Neural cell (in vitro differentiated cells): ENCODE measurements at regions not wholly inside any gene's neighbourhood (a gene's known extent, or its start where the extent isn't known, plus 50 kb on each side); places are given as distances from the start of the nearest gene placed in this dataset.

Experiments
- H2AFZ ChIP-seq: fragments of 200-600, 300-800 bp; sonication (generic), shearing (Covaris generic); 2 replicates; pipeline ENCODE4 v1.6.0; 2014; ENCODE audit warnings: low read depth, mild to moderate bottlenecking, antibody characterized with exemption, low read length, moderate library complexity
- H3F3A ChIP-seq: fragments of 200-600 bp; shearing (Covaris generic); 2 replicates; pipeline ENCODE4 v1.6.1; 2016; ENCODE audit warnings: mild to moderate bottlenecking, moderate library complexity, mixed read lengths, antibody characterized with exemption, low read length; ENCODE audit not compliant: insufficient read depth, poor library complexity, severe bottlenecking
- H3K27ac ChIP-seq: fragments of 200-600, 300-800 bp; sonication (generic), shearing (Covaris generic); 2 replicates; pipeline ENCODE4 v1.5.1; 2014; ENCODE audit warnings: mild to moderate bottlenecking, low read length, moderate library complexity
- H3K27me3 ChIP-seq: fragments of 300-800, 200-600 bp; sonication (generic), shearing (Covaris generic); 2 replicates; pipeline ENCODE4 v1.6.0; 2014; ENCODE audit warnings: mild to moderate bottlenecking, low read depth, low read length, moderate library complexity; ENCODE audit not compliant: insufficient read depth
- H3K36me3 ChIP-seq: fragments of 300-800, 200-600 bp; sonication (generic), shearing (Covaris generic); 2 replicates; pipeline ENCODE4 v1.5.1; 2014; ENCODE audit warnings: mild to moderate bottlenecking, antibody characterized with exemption, low read length, moderate library complexity; ENCODE audit not compliant: insufficient read depth
- H3K4me2 ChIP-seq: fragments of 300-800, 200-600 bp; sonication (generic), shearing (Covaris generic); 2 replicates; pipeline ENCODE4 v1.6.0; 2014; ENCODE audit warnings: mild to moderate bottlenecking, low read length
- H3K4me3 ChIP-seq: fragments of 300-800, 200-600 bp; sonication (generic), shearing (Covaris generic); 2 replicates; pipeline ENCODE4 v1.5.1; 2014; ENCODE audit warnings: mild to moderate bottlenecking, low read length, moderate library complexity
- H3K79me2 ChIP-seq: fragments of 200-600 bp; shearing (Covaris generic); replicated peaks from 2 replicates; pipeline ENCODE4 v1.6.0; 2014; ENCODE audit warnings: mild to moderate bottlenecking, low read length, moderate library complexity; ENCODE audit not compliant: insufficient read depth
- H3K9ac ChIP-seq: fragments of 300-800, 200-600 bp; sonication (generic), shearing (Covaris generic); 2 replicates; pipeline ENCODE4 v1.6.1; 2016; ENCODE audit warnings: mild to moderate bottlenecking, low read length, mixed read lengths
- H3K9me2 ChIP-seq: fragments of 200-600 bp; shearing (Covaris generic); 2 replicates; pipeline ENCODE4 v1.6.1; 2016; ENCODE audit warnings: mild to moderate bottlenecking, low read length, mixed read lengths; ENCODE audit not compliant: insufficient read depth
- H3K9me3 ChIP-seq: fragments of 200-600, 300-800 bp; sonication (generic), shearing (Covaris generic); 2 replicates; pipeline ENCODE4 v1.6.1; 2016; ENCODE audit warnings: mild to moderate bottlenecking, mixed run types, low read length, moderate library complexity, mixed read lengths
- H4K20me1 ChIP-seq: fragments of 200-600 bp; shearing (Covaris generic); 2 replicates; pipeline ENCODE4 v1.6.1; 2016; ENCODE audit warnings: mild to moderate bottlenecking, mixed run types; ENCODE audit not compliant: insufficient read depth
- EP300 ChIP-seq: fragments of 450-650 bp; conservative IDR thresholded peaks from 2 replicates; pipeline ENCODE4 v1.6.1; 2014; ENCODE audit warnings: antibody characterized with exemption, mild to moderate bottlenecking, moderate library complexity; ENCODE audit not compliant: poor library complexity, severe bottlenecking
- EZH2 ChIP-seq: fragments of 200-600, 300-800 bp; shearing (Covaris generic), sonication (generic); IDR thresholded peaks from 2 replicates; pipeline ENCODE4 v1.6.1; 2014; ENCODE audit warnings: antibody characterized with exemption, low read length, borderline replicate concordance, mild to moderate bottlenecking; ENCODE audit not compliant: insufficient read depth, poor library complexity, severe bottlenecking
- MXI1 ChIP-seq: fragments of 450-650 bp; conservative IDR thresholded peaks from 2 replicates; pipeline ENCODE4 v1.6.1; 2014; ENCODE audit warnings: antibody characterized with exemption, mild to moderate bottlenecking; ENCODE audit not compliant: poor library complexity, severe bottlenecking
- POLR2AphosphoS5 ChIP-seq: IDR thresholded peaks from 2 replicates; pipeline ENCODE4 v1.6.1; 2012
- RAD21 ChIP-seq: fragments of 450-650 bp; conservative IDR thresholded peaks from 2 replicates; pipeline ENCODE4 v1.6.1; 2014; ENCODE audit warnings: antibody characterized with exemption, mild to moderate bottlenecking, moderate library complexity
- SMC3 ChIP-seq: fragments of 450-650 bp; conservative IDR thresholded peaks from 2 replicates; pipeline ENCODE4 v1.6.1; 2014; ENCODE audit warnings: antibody characterized with exemption, mild to moderate bottlenecking, moderate library complexity; ENCODE audit not compliant: poor library complexity
- TAF1 ChIP-seq: IDR thresholded peaks from 2 replicates; pipeline ENCODE4 v1.6.1; 2012; ENCODE audit warnings: low read depth
- TF ChIP-seq, protein P1 (sequence below): fragments of 450-650 bp; IDR thresholded peaks from 2 replicates; pipeline ENCODE4 v1.5.1; 2014; ENCODE audit warnings: antibody characterized with exemption, mild to moderate bottlenecking, moderate library complexity; ENCODE audit not compliant: poor library complexity, severe bottlenecking
- TF ChIP-seq, protein P2 (sequence below): IDR thresholded peaks from 2 replicates; pipeline ENCODE4 v1.6.1; 2012; ENCODE audit warnings: borderline replicate concordance

DNA sequence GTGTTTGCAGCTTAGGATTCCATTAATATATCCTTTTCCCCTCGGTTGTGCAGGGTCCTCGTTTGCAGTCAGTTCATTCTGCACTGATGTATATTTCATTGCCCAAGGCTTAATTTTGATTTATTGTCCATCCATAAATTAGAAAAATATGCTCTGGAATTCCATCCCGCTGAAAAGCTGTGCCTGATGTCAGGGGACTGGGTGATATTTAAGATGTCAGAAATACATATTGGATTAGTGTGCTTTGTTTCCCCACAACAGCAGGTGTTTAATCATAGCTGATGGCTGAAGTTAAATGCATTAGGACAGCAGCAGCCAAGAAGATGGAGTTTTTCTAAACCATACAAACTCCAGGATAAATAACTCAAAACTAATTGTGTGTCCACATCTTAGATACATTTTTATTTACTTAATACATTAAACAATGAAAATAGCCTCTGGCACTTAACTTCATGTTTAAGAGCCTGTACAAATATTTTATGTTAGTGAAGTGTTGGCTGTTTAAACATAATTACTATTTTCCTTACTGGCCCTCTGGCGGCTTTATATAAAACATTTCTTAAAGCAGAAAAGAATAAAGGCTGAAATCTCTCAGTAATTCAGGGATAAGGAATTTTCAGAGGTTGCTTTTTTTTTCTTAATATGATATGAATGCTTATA lies 170.4 kb upstream of the TBCA start:
- Histone ChIP-seq H2AFZ (no peak overlapping the region), H3K4me3 (no peak overlapping the region), H3K4me2 (no peak overlapping the region), H4K20me1 (no peaks in the 10 kb centered on the region), H3F3A (no peaks in the 10 kb centered on the region), H3K36me3 (no peaks in the 10 kb centered on the region), H3K27ac (no peak overlapping the region), H3K9me3 (peaks cover 3% of the 10 kb centered on the region), H3K27me3 (peaks cover 48% of the 10 kb centered on the region), H3K9ac (no peak overlapping the region), H3K79me2 (no peaks in the 10 kb centered on the region), H3K9me2 (no peaks in the 10 kb centered on the region)
- TF ChIP-seq, protein P1, sequence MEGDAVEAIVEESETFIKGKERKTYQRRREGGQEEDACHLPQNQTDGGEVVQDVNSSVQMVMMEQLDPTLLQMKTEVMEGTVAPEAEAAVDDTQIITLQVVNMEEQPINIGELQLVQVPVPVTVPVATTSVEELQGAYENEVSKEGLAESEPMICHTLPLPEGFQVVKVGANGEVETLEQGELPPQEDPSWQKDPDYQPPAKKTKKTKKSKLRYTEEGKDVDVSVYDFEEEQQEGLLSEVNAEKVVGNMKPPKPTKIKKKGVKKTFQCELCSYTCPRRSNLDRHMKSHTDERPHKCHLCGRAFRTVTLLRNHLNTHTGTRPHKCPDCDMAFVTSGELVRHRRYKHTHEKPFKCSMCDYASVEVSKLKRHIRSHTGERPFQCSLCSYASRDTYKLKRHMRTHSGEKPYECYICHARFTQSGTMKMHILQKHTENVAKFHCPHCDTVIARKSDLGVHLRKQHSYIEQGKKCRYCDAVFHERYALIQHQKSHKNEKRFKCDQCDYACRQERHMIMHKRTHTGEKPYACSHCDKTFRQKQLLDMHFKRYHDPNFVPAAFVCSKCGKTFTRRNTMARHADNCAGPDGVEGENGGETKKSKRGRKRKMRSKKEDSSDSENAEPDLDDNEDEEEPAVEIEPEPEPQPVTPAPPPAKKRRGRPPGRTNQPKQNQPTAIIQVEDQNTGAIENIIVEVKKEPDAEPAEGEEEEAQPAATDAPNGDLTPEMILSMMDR: no peak
- TF ChIP-seq SMC3: no peak
- no peak for TF ChIP-seq TAF1
- no peak for TF ChIP-seq POLR2AphosphoS5
- no peak for TF ChIP-seq EZH2
- TF ChIP-seq, protein P2, sequence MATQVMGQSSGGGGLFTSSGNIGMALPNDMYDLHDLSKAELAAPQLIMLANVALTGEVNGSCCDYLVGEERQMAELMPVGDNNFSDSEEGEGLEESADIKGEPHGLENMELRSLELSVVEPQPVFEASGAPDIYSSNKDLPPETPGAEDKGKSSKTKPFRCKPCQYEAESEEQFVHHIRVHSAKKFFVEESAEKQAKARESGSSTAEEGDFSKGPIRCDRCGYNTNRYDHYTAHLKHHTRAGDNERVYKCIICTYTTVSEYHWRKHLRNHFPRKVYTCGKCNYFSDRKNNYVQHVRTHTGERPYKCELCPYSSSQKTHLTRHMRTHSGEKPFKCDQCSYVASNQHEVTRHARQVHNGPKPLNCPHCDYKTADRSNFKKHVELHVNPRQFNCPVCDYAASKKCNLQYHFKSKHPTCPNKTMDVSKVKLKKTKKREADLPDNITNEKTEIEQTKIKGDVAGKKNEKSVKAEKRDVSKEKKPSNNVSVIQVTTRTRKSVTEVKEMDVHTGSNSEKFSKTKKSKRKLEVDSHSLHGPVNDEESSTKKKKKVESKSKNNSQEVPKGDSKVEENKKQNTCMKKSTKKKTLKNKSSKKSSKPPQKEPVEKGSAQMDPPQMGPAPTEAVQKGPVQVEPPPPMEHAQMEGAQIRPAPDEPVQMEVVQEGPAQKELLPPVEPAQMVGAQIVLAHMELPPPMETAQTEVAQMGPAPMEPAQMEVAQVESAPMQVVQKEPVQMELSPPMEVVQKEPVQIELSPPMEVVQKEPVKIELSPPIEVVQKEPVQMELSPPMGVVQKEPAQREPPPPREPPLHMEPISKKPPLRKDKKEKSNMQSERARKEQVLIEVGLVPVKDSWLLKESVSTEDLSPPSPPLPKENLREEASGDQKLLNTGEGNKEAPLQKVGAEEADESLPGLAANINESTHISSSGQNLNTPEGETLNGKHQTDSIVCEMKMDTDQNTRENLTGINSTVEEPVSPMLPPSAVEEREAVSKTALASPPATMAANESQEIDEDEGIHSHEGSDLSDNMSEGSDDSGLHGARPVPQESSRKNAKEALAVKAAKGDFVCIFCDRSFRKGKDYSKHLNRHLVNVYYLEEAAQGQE: no peak
- no peak for TF ChIP-seq RAD21
- TF ChIP-seq MXI1: no peak
- TF ChIP-seq EP300: no peak

DNA sequence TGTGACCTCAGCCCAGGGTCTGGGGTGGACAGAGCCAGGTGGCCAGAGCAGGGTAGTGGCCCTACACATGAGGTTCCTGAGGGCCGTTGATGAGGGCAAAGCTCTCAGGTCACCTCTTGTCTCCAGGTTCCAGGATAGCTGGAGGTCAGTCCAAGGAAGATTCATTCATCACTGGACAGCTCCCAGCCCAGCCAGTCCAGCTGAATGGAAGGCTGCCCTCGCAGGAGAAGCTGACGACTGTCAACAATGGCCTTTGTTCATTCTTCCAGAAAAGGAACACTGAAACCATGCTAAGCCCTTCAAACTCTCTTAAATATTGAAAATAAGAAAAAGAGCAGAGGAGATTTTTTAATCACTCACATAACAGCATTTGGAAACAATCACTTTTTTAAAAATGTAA lies 169.7 kb upstream of the TBCA start:
- TF ChIP-seq, protein P2: no peak
- TF ChIP-seq EP300 (no peak), POLR2AphosphoS5 (no peak), EZH2 (no peak), TAF1 (no peak), RAD21 (no peak), MXI1 (no peak), SMC3 (no peak)
- TF ChIP-seq, protein P1: no peak
- Histone ChIP-seq H3K9ac (no peak overlapping the region), H3K4me2 (no peak overlapping the region), H3K9me2 (no peaks in the 10 kb centered on the region), H3K9me3 (peaks cover 5% of the 10 kb centered on the region), H3K27ac (no peak overlapping the region), H3F3A (no peaks in the 10 kb centered on the region), H2AFZ (no peak overlapping the region), H3K27me3 (peaks cover 42% of the 10 kb centered on the region), H3K4me3 (no peak overlapping the region), H3K79me2 (no peaks in the 10 kb centered on the region), H4K20me1 (no peaks in the 10 kb centered on the region), H3K36me3 (no peaks in the 10 kb centered on the region)
